HG02840 (cell line): ENCODE measurements at regions not wholly inside any gene's neighbourhood (a gene's known extent, or its start where the extent isn't known, plus 50 kb on each side); places are given as distances from the start of the nearest gene placed in this dataset.

Experiments used
- ATAC-seq: cut with Tn5 transposase; IDR thresholded peaks from one replicate; pipeline ENCODE4 v1.9.1; 2021; ENCODE audit warnings: mild to moderate bottlenecking, moderate library complexity, moderate number of reproducible peaks; ENCODE audit not compliant: unreplicated experiment, low FRiP score

DNA sequence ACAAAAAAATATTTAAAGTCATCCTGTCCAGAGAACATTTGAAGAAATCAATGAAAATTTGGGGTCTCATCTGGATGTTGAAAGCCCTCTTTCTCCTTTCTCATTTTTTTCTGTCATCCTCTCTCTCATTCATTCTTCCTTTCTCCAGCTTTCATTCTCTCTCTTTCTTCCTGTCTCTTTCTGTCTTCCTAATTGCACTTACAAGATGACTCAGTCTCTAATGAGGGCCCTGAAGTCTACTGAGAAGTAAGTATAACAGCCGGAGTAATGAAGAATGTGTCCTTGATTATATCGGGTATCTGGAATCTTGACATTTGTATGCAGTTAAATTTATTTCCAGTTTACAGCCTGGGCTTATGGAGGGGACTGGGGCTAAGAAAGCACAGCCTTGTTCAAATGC, 232.2 kb upstream of the SULF2 start:
- ATAC-seq, result no peak

DNA sequence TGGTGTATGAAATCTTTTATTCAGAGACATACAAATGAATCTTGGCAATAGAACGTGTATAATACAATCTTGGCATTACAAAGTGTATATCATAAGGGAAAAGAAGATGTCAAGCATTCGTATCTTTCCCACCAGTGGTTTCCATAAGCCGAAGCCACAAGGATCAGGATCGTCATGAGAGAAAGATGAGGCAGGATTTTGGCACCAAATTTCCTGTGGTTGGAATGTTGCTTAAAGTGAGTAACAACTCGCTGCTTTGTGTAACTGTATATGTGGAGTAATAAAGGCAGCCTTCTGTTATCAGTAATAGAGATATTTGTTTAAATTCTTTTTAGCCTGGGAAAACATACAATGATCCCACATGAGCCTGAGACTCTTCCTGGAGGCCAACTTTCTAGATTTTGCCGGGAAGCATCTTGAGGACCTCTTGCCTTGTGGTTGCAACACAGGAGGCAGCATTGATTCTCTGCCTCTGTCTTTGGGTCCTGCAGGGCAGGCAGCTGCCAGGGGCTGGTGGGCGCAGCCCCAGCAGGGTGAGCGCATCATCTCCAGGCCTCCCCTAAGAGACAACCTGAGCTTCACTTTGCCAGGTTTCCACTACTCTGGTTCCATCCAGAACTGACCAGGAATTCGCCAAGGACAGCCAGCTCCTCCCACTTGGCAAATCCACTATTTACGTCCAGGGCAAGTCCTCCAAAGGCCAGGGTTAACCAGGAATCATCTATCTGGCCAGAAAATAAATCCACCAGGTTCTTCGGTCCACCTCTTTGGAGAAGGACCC, 230.9 kb upstream of the SULF2 start:
- ATAC-seq, result no peak

DNA sequence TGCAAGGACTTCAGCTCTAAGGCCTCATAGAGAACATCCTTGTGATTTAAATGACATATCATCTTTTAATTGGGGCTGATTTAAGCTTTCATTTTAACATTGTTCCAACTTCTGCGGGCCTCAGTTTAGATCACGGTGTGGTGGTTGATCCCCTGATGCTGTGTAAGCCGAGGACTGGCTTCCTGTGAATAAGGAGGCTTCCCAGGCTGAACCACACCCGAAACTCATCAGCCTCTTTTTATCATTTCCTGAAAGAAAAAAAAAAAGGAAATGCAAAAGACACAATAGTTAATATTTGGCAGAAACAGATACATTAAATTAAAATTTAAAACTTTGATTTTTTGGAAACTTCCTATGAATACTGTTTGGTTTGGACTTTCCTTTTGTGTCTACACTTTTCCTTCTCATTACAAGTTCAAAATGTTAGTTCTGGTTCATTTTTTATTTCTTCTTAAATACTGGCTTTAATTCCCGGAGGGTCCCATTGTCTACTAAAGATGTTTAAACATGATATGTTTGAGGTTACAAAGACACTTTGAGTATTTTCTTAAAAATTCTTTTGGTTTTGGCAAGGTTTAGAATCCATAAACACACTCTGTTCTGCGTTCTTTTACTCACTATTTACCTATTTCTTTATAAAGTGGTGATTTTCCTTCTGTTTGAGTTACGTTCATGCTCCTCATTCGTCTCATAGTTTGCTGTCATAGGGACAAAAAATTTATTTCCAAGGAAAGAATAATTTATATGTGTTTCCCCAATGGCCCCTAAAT, 230.0 kb upstream of the SULF2 start:
- no peak for ATAC-seq

DNA sequence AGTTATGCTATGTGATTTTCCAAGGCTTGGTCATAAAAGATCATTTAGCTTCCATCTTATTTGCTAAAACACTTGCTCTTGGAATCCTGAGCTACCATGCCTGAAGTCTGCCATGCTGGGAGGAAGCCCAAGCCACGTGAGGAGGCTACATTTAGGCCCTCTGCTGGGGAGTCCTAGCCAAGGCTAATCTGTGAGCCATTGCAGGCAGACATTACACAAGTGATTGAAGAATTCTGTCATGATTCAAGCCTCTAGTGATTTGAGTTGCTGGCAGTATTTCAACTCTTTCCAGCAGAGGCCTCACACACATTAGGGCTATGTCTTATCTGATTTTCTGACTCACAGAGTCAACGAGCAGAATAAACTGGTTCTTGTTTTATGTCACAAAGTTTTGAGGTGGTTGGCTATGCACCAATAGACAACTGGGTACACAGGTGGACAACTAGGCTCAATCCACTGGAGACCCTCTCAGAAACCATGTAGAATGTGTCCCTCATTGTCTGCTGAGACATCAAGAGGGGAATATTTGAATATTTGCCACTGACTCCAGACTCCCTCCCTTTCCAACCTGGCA, 227.2 kb upstream of the SULF2 start:
- ATAC-seq, result no peak

DNA sequence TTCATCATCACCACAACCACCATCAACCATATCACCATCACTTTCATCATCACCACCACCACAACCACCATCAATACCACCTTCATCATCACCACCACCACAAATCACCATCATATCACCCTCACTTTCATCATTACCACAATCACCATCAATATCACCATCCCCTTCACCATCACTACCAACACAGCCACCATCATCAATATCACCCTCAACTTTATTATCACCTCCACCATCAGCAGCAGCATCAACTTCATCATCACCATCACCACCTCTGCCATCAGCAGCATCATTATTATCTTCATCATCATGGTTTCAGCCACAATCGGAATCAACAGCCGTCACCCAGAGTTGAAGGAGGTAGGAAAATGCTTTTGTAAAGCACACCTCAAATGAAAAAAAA, 225.7 kb upstream of the SULF2 start:
- no peak for ATAC-seq

DNA sequence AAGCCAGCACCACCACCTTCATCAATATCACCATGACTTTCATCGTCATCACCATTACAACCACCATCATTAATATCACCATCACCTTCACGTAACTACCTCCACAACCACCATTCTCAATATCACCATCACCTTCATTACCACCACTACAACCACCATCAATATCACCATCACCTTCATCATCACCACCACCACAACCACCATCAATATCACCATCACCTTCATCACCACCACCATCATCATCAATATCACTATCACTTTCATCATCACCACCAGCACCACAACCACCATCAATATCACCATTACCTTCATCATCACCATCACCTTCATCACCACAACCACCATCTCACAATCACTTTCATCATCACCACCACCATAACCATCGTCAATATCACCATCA, 225.3 kb upstream of the SULF2 start:
- no peak for ATAC-seq

DNA sequence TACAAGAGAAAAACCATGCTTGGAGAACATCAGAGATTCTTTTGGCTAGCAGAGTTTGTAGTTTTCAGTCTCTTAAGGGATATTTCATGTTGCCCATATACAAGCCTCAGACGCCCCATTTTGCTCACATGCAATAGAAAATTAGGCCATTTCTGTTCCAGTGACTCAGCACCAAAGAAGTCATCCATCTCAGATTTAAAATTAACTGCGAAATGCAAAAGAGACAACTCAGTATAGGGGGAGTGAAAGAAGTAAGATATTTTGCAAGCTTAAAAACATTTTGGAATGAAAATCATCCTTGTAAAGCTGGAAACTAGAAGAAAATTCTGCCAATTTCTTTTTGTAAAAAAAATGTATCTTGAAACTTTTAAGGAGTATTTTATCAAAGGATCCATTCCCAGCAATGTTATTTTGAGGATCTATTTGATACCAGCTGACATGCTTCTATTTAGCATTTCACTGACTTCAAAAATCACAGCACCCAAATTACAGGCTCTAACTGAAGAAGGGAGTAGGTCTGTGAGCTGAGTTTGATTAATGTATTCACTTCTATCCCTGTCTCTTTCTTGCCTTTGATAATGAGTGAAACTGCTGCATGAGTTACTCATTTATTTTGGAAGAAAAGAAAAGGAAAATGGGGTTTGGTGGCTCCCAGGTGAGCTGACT, 223.7 kb upstream of the SULF2 start:
- no peak for ATAC-seq

DNA sequence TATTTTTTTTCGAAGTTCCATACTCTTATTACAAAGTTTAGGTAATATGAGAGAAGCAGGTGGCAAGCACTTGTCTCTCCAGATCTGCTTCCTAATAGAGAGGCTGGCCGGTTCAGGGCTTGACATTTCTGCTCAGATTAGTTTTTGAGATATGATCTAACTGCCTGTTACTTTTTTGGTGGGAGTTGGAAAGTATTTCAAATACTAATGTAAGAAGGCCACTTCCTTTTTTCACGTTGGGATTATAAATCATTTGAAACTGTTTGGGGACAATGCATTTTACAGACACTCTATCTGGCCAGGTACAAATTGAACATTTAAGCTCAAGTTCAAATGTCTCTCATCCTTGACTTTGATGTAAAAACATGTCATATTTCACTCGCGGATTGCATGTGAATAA, 222.1 kb upstream of the SULF2 start:
- ATAC-seq, result no peak

DNA sequence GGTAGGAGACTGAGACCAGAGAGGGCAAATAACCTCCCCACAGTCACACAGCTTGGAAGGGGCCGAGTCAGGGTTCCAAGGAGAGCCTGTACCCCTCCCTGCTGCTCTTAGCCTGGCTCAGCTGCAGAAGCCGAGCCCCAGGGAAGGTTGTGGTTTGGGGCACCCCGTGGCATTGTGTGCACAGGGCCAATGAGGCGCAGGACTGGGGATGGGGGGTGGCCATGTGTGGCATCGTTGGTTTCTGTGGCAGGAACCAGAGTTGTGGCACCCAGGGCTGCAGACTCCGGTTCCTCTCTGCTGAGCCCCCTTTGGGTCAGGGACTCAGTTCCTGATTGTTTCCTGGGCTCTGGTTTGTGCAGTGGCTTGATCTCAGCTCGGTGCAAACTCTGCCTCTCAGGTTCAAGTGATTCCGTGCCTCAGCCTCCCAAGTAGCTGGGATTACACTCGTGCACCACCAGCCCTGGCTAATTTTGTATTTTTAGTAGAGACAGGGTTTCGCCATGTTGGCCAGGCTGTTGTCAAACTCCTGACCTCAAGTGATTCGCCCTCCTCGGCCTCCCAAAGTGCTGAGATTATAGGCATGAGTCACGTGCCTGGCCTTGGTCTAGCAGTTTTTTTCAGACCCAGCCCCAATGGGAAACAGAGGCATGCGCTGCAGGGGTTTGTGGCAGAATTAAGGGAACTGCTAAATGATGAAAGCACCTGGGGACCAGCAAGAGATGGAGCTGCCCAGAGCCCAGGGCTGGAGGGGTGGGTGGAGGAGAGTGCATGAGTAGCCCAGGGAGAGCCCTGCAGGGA, 221.0 kb upstream of the SULF2 start:
- no peak for ATAC-seq

DNA sequence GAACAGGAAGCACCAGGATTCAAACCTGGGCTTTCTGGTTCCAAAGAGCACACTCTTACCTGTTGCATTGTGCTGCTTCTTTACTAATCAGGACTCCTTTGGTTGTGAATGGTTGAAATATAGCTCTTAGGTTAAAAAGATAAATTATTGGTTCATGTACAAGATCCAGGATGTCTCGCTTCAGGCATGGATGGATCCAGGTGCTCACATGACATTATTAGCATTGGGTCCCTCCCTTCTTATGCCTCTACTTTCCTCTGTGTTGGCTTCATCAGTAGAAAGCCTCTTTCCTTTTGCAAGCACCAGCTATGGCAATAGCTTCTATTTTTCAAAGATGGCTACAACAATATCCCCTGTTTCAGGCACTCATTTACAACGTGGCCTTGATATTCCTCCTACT, 217.7 kb upstream of the SULF2 start:
- no peak for ATAC-seq

DNA sequence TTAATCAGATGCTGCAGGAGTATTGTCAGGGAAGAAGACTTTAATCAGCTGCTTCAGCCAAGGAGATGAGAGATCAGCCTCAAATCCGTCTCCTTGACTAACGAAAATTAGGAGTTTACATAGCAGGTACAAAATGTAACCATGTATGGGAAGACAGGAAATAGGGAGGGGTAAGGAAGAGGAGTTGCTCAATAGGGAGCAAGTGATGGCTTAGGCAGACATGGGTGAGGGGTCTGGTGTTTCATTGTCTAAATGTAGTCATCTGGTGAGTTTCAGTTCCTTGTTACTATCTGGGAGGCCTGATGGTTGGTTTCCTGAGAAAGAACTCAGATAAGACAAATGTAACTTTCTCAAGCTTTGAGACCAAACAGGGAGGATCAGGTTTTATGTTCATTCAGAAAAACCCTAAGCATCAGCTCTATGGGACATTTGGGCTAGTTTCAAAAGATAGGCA, 217.3 kb upstream of the SULF2 start:
- ATAC-seq, result no peak

DNA sequence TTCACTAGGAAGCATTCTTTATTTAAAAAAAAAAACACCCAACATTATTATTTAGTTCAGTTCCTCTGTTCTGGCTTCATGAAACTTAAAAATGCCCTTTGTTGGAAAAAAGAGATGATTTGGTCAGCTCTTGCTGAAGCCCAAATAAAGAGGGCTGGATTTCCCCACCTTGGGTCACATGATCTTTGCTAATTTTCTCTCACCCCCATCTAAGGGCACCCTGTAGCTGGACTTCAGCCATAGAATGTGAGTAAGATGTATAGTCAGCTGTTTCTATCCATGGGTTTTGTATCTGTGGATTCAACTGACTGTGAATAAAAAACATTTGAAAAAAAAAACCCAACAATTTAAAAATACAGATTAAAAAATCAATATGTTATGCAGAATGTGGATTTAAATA, 213.9 kb upstream of the SULF2 start:
- ATAC-seq, result no peak

DNA sequence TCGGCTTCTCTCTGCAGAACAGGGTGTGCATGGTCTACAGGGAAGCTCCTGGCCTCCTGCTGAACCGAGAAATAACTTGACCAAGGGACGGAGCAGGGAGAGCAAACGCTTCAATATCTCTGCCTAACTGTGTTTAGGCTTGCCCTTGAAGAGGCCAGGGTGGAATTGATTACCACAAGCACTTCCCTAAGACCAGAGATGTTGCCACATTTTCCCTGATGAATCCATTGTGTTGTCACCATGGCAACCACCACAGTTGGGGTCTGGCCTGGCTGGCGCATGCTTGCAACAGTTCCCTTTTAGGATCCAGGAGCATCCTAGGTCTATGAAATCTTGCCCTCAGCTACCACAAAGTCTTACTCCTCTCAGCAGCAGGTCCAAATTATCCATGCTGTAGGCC, 213.5 kb upstream of the SULF2 start:
- no peak for ATAC-seq

DNA sequence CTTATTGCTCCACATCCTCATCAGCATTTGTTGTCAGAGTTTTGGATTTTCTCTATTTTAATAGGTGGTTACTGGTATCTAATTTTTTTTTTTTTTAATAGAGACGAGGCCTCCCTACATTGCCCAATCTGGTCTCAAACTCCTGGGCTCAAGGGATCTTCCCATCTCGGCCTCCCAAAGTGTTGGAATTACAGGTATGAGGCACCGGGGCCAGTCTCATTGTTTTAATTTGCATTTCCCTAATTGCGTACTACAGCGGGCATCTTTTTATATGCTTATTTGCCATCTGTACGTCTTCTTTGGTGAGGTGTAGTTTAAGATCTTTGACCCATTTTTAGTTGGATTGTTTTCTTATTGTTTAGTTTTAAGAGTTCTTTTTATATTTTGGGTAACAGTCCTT, 210.4 kb upstream of the SULF2 start:
- ATAC-seq, result no peak

DNA sequence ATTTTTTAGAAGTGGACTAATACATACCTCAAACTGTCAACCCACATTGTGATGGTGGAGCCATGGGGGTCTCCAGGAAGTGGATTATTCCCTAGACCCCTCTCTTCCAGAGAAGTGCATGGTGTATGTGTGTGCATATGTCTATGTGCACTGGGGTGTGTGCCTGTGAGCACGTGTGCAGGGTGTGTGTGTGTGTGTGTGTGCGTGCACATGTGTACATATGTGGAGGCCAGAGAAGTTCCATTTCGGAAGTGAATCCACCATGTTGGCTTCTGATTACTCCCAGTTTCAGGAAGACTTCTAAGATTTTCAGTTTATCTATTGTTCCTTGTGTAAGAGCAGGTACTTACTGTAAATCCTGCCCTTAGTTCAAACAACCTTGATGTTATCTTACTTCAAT, 208.5 kb upstream of the SULF2 start:
- ATAC-seq, result no peak

DNA sequence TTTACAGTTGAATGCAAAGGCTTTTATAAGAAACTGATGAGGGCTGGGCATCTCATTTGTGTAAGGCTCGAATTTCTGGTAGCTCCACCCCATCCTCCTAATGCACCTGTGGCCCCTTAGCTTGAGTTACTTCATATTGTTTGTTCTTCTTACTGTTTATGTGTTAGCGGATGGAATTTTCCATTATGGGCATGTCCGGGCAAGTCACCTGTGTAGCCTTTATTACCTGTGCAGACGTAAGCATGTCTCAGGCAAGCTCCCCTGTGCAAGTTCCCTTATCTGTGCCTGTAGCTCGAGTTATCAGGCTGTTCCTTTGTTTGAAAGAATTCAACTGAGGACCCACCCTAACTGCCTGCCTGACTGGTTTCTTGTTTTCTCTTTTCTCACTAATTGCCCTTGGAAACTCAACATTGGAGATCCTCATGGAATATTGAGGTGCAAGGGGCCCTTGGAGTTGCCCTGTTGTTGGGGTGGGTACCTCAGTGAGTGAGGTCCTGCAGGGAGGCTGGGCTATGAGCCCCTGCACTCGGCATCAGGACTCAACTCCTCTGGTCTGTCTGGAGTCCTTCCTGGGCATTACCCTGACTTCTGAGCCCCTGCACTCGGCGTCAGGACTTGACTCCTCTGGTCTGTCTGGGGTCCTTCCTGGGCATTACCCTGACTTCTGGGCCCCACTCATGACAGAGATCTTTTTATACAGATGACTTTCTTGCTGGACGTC, 207.9 kb upstream of the SULF2 start:
- ATAC-seq, result no peak

DNA sequence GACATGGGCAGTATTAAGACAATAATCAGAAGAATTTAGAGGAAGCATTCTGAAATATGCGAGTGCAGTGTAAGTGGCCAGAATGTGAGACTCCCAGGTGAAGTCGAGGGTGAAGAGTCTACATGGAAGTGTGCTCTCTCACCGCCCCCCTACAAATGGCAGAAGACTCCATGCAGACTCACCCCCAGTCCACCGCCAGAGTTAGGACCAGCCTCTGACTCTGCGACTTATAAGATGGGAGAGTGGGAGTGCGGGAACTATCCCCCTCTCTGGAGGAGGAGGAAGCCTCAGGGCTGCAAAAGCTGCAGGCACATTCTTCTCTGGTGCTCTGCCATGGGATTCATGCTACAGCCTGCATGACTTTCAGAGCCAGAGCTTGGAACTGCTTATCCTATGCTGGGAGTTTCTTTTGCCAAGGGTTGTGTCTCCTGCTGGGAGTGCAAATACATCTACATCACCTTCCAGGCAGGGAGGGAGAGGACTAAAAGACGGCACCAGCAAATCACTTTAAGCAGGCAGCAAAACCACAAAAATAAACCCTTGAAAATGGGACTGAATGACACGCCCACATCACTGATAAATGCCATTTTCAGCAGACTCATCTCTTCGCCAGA, 206.7 kb upstream of the SULF2 start:
- no peak for ATAC-seq

DNA sequence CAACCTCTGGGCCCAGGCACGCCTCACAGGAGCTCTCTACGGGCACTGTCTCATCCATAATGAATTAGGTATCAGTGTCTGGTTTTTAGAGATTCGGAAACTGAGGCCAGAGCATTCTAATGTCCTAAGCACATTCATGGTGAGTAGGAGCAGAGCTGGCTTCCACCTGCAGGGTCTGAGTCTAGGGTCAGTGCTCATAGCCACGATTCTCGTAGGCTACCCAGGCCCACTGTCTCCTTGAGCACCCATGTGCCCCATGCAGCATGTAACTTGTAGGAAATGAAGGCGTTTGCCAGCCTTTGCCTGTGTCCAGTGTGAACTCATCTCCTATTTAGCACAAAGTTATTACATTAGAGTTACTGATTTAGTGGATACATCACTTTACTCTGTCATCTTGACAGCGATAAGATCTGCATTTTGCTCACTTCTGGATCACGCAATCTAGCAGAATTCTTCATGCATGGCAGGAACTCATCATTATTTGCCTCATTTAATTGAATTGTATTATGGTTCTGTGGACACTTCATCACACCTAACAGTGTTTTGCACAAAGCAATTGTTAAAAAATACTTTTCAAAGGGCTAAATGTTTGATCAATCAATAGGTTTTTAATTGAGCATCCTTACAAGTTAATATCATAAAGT, 205.3 kb upstream of the SULF2 start:
- ATAC-seq, result no peak

DNA sequence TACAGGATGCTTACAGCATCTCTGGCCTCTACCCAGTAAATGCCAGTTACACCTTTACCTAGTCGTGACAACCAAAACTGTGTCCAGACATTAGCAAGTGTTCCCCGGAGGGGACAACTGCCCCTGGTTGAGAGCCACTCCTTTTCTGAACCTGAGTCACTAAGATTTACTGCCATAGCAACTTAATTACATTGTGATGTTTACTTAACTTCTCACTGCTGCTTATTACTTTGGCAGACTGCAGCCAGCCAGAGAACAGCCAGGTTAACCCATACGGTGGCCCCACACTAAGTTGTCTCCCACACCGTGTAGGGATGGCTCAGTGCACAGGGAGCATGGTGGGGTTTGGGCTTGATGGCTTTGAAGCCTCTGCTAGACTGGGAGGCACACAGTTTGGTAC, 204.7 kb upstream of the SULF2 start:
- ATAC-seq, result no peak
